ENCODE measurements at regions not wholly inside any gene's neighbourhood (a gene's known extent, or its start where the extent isn't known, plus 50 kb on each side); places are given as distances from the start of the nearest gene placed in this dataset.

- peak; percentile 17 for DNase-seq
- Histone ChIP-seq H3K27ac (peak overlapping the region; percentile 19), H3K4me3 (ENCODE audit: low read depth, low read length) (no peak overlapping the region), H3K36me3 (replicated peaks) (no peaks in the 10 kb centered on the region), H3K27me3 (replicated peaks) (no peaks in the 10 kb centered on the region)
- in situ Hi-C loops (cut with HindIII; ENCODE audit: low pct_ligation_motif_present, low sequenced_read_pairs) = no loop called here
- TF ChIP-seq, protein P1, sequence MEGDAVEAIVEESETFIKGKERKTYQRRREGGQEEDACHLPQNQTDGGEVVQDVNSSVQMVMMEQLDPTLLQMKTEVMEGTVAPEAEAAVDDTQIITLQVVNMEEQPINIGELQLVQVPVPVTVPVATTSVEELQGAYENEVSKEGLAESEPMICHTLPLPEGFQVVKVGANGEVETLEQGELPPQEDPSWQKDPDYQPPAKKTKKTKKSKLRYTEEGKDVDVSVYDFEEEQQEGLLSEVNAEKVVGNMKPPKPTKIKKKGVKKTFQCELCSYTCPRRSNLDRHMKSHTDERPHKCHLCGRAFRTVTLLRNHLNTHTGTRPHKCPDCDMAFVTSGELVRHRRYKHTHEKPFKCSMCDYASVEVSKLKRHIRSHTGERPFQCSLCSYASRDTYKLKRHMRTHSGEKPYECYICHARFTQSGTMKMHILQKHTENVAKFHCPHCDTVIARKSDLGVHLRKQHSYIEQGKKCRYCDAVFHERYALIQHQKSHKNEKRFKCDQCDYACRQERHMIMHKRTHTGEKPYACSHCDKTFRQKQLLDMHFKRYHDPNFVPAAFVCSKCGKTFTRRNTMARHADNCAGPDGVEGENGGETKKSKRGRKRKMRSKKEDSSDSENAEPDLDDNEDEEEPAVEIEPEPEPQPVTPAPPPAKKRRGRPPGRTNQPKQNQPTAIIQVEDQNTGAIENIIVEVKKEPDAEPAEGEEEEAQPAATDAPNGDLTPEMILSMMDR (IDR thresholded peaks at IDR 0.05; ENCODE audit: low read depth, low read length, missing control alignments) = peak; percentile 39
Observed at GRCh38 chr2:237258116-237258515, 155.8 kb downstream of the COL6A3 start.

- TF ChIP-seq, protein P1 (IDR thresholded peaks at IDR 0.05; ENCODE audit: low read depth, low read length, missing control alignments) = no peak
- Histone ChIP-seq H3K36me3 (replicated peaks) (no peaks in the 10 kb centered on the region), H3K27ac (peak overlapping the region; percentile 2), H3K27me3 (replicated peaks) (no peaks in the 10 kb centered on the region), H3K4me3 (ENCODE audit: low read depth, low read length) (no peak overlapping the region)
- DNase-seq = no peak
- in situ Hi-C loops (cut with HindIII; ENCODE audit: low pct_ligation_motif_present, low sequenced_read_pairs) = no loop called here
Observed at GRCh38 chr2:237258615-237259014, 155.3 kb downstream of the COL6A3 start.

GRCh38 chr2:237259201-237259600 lies 154.8 kb downstream of the COL6A3 start:
- in situ Hi-C loops (cut with HindIII; ENCODE audit: low pct_ligation_motif_present, low sequenced_read_pairs) = no loop called here
- DNase-seq = peak; percentile 45
- H3K4me3 ChIP-seq (ENCODE audit: low read depth, low read length) = no peak overlapping the region
- H3K36me3 ChIP-seq (replicated peaks) = no peaks in the 10 kb centered on the region
- TF ChIP-seq, protein P1 (IDR thresholded peaks at IDR 0.05; ENCODE audit: low read depth, low read length, missing control alignments) = no peak
- H3K27ac ChIP-seq = peak overlapping the region; percentile 2
- no peaks in the 10 kb centered on the region for H3K27me3 ChIP-seq (replicated peaks)

DNA sequence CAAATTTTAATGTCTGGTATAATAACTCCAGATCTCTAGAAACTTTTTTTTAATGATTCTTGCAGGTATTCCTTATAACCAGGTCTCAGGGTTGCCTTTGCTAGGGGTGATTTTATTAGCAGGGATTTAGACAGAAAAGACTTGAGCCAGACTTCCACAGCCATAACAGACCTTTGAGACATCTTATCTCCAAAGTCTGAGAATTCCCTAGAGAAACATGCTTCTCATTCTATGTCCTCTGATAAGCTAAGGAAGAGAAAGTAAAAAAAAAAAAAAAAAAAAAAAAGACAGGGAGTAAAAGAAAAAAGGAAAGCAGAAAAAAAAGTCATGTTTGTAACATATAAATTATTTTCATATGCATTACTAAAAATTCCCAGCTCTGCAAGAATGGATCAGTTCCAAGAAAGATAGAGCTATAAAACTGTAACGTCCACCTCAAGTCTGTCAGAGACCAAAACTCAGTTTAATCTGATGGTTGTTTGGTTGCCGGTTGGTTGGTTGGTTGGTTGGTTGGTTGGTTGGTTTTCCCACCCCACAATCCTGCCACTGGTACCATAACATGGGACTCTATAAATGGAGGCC lies 153.8 kb downstream of the COL6A3 start:
- in situ Hi-C loops (cut with HindIII; ENCODE audit: low pct_ligation_motif_present, low sequenced_read_pairs) = no loop called here
- TF ChIP-seq, protein P1 (IDR thresholded peaks at IDR 0.05; ENCODE audit: low read depth, low read length, missing control alignments) = no peak
- DNase-seq = peak; percentile 36
- Histone ChIP-seq H3K27me3 (replicated peaks) (no peaks in the 10 kb centered on the region), H3K27ac (peak overlapping the region; percentile 2), H3K4me3 (ENCODE audit: low read depth, low read length) (no peak overlapping the region), H3K36me3 (replicated peaks) (no peaks in the 10 kb centered on the region)

GRCh38 chr2:237260686-237261085 lies 153.3 kb downstream of the COL6A3 start:
- H3K27me3 ChIP-seq (replicated peaks) = no peaks in the 10 kb centered on the region
- H3K4me3 ChIP-seq (ENCODE audit: low read depth, low read length) = no peak overlapping the region
- TF ChIP-seq, protein P1 (IDR thresholded peaks at IDR 0.05; ENCODE audit: low read depth, low read length, missing control alignments) = no peak
- DNase-seq = no peak
- H3K36me3 ChIP-seq (replicated peaks) = no peaks in the 10 kb centered on the region
- no peak overlapping the region for H3K27ac ChIP-seq
- in situ Hi-C loops (cut with HindIII; ENCODE audit: low pct_ligation_motif_present, low sequenced_read_pairs) = no loop called here

- H3K36me3 ChIP-seq (replicated peaks) = no peaks in the 10 kb centered on the region
- in situ Hi-C loops (cut with HindIII; ENCODE audit: low pct_ligation_motif_present, low sequenced_read_pairs) = no loop called here
- H3K4me3 ChIP-seq (ENCODE audit: low read depth, low read length) = no peak overlapping the region
- no peak for DNase-seq
- no peak overlapping the region for H3K27ac ChIP-seq
- TF ChIP-seq, protein P1 (IDR thresholded peaks at IDR 0.05; ENCODE audit: low read depth, low read length, missing control alignments) = no peak
- H3K27me3 ChIP-seq (replicated peaks) = no peaks in the 10 kb centered on the region
Observed at GRCh38 chr2:237261327-237261726, 152.6 kb downstream of the COL6A3 start.
